ENCODE measurements at regions not wholly inside any gene's neighbourhood (a gene's known extent, or its start where the extent isn't known, plus 50 kb on each side); places are given as distances from the start of the nearest gene placed in this dataset.

- no peaks in the 10 kb centered on the region for H3K27me3 Mint-ChIP-seq
- peak overlapping the region; percentile 70 for H3K27ac Mint-ChIP-seq
- no peaks in the 10 kb centered on the region for H3K36me3 Mint-ChIP-seq
- no peaks in the 10 kb centered on the region for H3K9me3 Mint-ChIP-seq
- H3K4me3 Mint-ChIP-seq, result no peak overlapping the region
- peaks cover 7% of the 10 kb centered on the region for H3K4me1 Mint-ChIP-seq
- no peak for DNase-seq (ENCODE audit: low spot score in 2 of 2)
- ATAC-seq (ENCODE audit: low read depth), result no peak
Observed at GRCh38 chr12:92012691-92013090, 133.0 kb downstream of the BTG1 start.

DNA sequence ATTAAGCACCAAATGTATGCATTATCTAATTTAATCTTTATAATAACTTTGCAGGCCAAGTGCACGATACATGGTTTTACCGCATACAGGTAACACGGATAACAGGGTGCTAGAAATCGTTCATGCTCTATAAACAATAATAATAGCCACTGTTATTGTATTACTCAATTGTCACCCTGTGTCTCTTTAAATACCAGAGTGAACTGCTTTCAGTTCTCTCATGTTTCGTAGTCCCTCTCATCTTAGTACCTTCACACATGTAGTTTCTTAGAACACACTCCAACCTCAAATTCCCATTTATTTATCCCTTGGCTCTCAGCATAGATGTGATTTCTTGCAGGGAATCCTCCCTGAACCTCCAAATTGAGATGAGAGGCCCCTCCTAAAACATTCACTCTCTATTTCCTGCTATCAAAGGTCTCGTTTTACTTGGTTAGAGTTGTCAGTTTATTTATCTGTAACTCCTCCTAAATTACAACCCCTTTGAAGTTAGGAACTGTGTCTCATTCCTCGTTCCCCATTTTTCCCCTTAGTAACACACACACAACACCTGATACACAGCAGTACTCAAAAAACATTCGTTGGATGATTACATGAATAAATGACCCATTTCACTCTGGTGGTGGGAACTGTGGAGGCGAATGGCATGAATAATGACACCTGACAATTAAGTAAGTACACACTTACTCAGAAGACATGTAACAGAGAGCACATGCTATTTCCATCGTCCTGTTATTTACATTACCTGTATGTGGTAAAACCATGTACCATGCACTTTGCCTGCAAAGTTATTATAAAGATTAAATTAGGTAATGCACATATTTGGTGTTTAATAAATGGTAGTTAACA lies 134.6 kb downstream of the BTG1 start:
- Mint-ChIP-seq H3K4me3 (no peak overlapping the region), H3K27ac (peak overlapping the region; percentile 65), H3K9me3 (no peaks in the 10 kb centered on the region), H3K27me3 (no peaks in the 10 kb centered on the region), H3K4me1 (peaks cover 7% of the 10 kb centered on the region), H3K36me3 (no peaks in the 10 kb centered on the region)
- no peak for DNase-seq (ENCODE audit: low spot score in 2 of 2)
- no peak for ATAC-seq (ENCODE audit: low read depth)

- H3K27ac Mint-ChIP-seq, result peak overlapping the region; percentile 65
- H3K36me3 Mint-ChIP-seq, result no peaks in the 10 kb centered on the region
- peaks cover 7% of the 10 kb centered on the region for H3K4me1 Mint-ChIP-seq
- no peaks in the 10 kb centered on the region for H3K27me3 Mint-ChIP-seq
- ATAC-seq (ENCODE audit: low read depth) (no peak), DNase-seq (ENCODE audit: low spot score in 2 of 2) (no peak)
- no peak overlapping the region for H3K4me3 Mint-ChIP-seq
- no peaks in the 10 kb centered on the region for H3K9me3 Mint-ChIP-seq
Observed at GRCh38 chr12:92010368-92010767, 135.3 kb downstream of the BTG1 start.

DNA sequence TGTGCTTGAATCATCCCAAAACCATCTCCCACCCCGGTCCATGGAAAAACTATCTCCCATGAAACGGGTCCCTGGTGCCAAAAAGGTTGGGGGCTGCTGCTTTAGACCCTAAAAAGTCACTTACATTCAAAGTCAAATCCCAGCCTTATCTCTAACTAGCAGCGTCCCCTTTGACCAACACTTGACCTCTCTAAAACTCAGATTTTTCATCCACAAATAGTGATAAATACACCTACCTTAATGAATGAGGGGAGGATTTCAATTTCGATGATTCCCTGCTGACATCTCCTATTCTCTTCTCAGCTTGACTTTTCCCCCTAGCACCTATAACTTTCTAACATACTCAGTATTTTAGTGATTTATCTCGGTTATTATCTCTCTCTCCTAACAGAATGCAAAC lies 137.3 kb downstream of the BTG1 start:
- Mint-ChIP-seq H3K9me3 (no peaks in the 10 kb centered on the region), H3K4me3 (no peak overlapping the region), H3K4me1 (peaks cover 10% of the 10 kb centered on the region), H3K27me3 (no peaks in the 10 kb centered on the region), H3K36me3 (no peaks in the 10 kb centered on the region), H3K27ac (no peak overlapping the region)
- DNase-seq (ENCODE audit: low spot score in 2 of 2), result no peak
- ATAC-seq (ENCODE audit: low read depth), result no peak

DNA sequence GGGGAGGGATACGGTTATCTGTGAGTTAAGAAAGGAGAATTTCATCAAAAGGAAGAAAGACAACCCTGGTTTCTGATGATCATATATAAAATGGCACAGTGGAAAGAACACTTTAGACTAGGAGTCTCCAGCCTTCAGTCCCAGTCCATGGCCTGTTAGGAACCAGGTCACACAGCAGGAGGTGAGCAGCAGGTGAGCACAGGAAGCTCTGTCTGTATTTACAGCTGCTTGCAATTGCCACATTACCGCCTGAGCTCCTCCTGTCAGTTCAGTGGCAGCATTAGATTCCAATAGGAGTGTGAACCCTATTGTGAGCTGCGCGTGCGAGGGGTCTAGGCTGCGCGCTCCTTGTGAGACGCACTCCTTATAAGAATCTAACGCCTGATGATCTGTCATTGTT lies 137.9 kb downstream of the BTG1 start:
- Mint-ChIP-seq H3K4me1 (peaks cover 10% of the 10 kb centered on the region), H3K9me3 (no peaks in the 10 kb centered on the region), H3K27ac (no peak overlapping the region), H3K4me3 (no peak overlapping the region), H3K27me3 (no peaks in the 10 kb centered on the region), H3K36me3 (no peaks in the 10 kb centered on the region)
- ATAC-seq (ENCODE audit: low read depth) (no peak), DNase-seq (ENCODE audit: low spot score in 2 of 2) (no peak)

GRCh38 chr12:92003701-92004100 lies 141.9 kb downstream of the BTG1 start:
- DNase-seq (ENCODE audit: low spot score in 2 of 2), result no peak
- no peak overlapping the region for H3K4me3 Mint-ChIP-seq
- peaks cover 7% of the 10 kb centered on the region for H3K4me1 Mint-ChIP-seq
- no peaks in the 10 kb centered on the region for H3K27me3 Mint-ChIP-seq
- H3K27ac Mint-ChIP-seq, result no peak overlapping the region
- peaks cover 1% of the 10 kb centered on the region for H3K36me3 Mint-ChIP-seq
- no peak for ATAC-seq (ENCODE audit: low read depth)
- H3K9me3 Mint-ChIP-seq, result peaks cover 1% of the 10 kb centered on the region

DNA sequence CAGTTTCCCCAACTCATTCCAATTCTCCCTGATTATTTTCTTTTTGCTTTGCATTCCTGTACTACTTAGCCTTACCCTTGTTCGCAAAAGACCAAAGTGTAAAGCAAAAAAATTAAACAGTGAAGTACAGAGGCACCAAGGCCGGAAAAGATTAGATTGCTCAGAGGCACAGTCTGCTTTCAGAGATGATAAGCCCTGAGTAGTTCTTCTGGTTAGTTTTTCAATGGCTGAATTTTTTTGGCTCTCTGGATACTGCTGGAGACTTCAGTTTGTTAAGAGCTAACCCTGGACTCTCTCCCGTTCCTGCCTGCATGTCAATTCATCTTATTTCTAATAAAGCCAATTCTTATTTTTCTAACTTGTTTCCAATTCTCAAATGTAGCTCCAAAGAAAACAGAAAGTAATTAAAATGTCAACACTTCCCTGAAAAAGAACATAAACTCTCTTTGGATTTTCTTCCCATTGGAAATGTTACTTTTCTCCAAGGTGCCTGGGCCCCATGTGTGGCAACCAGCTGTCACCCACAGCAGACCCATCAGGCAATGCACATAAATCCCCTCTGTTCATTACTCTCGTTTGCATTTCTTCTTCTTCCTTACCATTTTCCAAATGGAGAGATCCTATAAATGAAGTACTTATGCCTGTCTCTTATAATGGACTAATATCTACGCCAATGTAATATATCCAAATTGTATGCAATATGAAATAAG lies 142.8 kb downstream of the BTG1 start:
- no peak overlapping the region for H3K27ac Mint-ChIP-seq
- peaks cover 2% of the 10 kb centered on the region for H3K36me3 Mint-ChIP-seq
- H3K9me3 Mint-ChIP-seq, result peaks cover 2% of the 10 kb centered on the region
- no peak overlapping the region for H3K4me3 Mint-ChIP-seq
- DNase-seq (ENCODE audit: low spot score in 2 of 2), result no peak
- peaks cover 7% of the 10 kb centered on the region for H3K4me1 Mint-ChIP-seq
- H3K27me3 Mint-ChIP-seq, result no peaks in the 10 kb centered on the region
- no peak for ATAC-seq (ENCODE audit: low read depth)

DNA sequence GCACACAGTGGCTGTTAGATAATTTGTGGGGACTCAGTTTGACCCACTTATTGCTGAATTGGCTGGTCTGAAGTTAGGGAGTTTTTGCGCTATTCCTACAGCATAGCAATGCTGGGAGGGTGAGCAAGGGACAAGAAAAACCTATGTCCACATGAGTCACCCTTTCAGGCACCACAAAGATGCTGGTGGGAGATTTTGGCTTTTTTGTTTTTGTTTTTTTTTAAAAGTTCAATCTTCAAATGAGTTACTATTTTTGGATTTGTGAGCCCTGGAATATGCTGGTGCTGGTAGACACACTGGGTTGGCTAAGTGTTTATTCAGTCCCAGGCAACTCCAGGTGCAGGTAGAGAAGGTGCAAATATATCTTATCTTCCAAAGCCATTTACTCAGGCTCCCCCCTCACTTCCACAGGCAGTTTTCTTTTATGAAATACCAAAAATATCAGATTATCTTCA lies 143.4 kb downstream of the BTG1 start:
- ATAC-seq (ENCODE audit: low read depth), result no peak
- Mint-ChIP-seq H3K4me1 (peaks cover 7% of the 10 kb centered on the region), H3K27me3 (no peaks in the 10 kb centered on the region), H3K36me3 (peaks cover 2% of the 10 kb centered on the region), H3K9me3 (peaks cover 2% of the 10 kb centered on the region), H3K4me3 (no peak overlapping the region), H3K27ac (no peak overlapping the region)
- DNase-seq (ENCODE audit: low spot score in 2 of 2), result no peak

- H3K4me1 Mint-ChIP-seq, result peaks cover 7% of the 10 kb centered on the region
- DNase-seq (ENCODE audit: low spot score in 2 of 2) (no peak), ATAC-seq (ENCODE audit: low read depth) (peak; percentile 32)
- H3K9me3 Mint-ChIP-seq, result peaks cover 2% of the 10 kb centered on the region
- H3K4me3 Mint-ChIP-seq, result no peak overlapping the region
- H3K27ac Mint-ChIP-seq, result peak overlapping the region; percentile 7
- H3K27me3 Mint-ChIP-seq, result no peaks in the 10 kb centered on the region
- peaks cover 2% of the 10 kb centered on the region for H3K36me3 Mint-ChIP-seq
Observed at GRCh38 chr12:92000597-92000996, 145.0 kb downstream of the BTG1 start.

- Mint-ChIP-seq H3K27me3 (no peaks in the 10 kb centered on the region), H3K4me1 (peaks cover 7% of the 10 kb centered on the region), H3K4me3 (no peak overlapping the region), H3K36me3 (peaks cover 2% of the 10 kb centered on the region), H3K27ac (no peak overlapping the region), H3K9me3 (peaks cover 2% of the 10 kb centered on the region)
- DNase-seq (ENCODE audit: low spot score in 2 of 2) (no peak), ATAC-seq (ENCODE audit: low read depth) (no peak)
Observed at GRCh38 chr12:91999823-92000222, 145.8 kb downstream of the BTG1 start.

DNA sequence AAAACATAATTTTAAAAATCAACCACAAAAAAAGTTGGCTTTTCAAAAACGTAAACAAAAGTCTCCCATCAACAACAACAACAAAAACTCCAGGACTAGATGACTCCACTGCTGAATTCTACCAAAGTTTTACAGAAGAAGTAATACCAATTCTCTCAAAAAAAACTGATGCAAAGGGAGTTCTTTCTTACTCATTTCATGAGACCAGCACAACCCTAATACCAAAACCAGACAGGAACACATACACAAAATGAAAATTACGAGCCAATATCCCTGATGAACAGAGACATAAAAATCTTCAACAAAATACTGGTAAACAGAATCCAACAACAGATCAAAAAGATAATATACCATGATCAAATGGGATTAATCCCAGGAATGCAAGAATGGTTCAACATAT lies 147.3 kb downstream of the BTG1 start:
- no peak overlapping the region for H3K27ac Mint-ChIP-seq
- peaks cover 2% of the 10 kb centered on the region for H3K36me3 Mint-ChIP-seq
- DNase-seq (ENCODE audit: low spot score in 2 of 2) (no peak), ATAC-seq (ENCODE audit: low read depth) (no peak)
- peaks cover 4% of the 10 kb centered on the region for H3K4me1 Mint-ChIP-seq
- H3K9me3 Mint-ChIP-seq, result peaks cover 2% of the 10 kb centered on the region
- no peaks in the 10 kb centered on the region for H3K27me3 Mint-ChIP-seq
- no peak overlapping the region for H3K4me3 Mint-ChIP-seq

GRCh38 chr12:91994208-91994797 lies 151.3 kb downstream of the BTG1 start:
- H3K4me1 Mint-ChIP-seq, result peaks cover 5% of the 10 kb centered on the region
- no peak for ATAC-seq (ENCODE audit: low read depth)
- peaks cover 2% of the 10 kb centered on the region for H3K36me3 Mint-ChIP-seq

GRCh38 chr12:91993287-91994017 lies 152.2 kb downstream of the BTG1 start:
- no peak overlapping the region for H3K27ac Mint-ChIP-seq

More at GRCh38 chr12:91994208-91994797, 151.3 kb downstream of the BTG1 start:
- no peak overlapping the region for H3K27ac Mint-ChIP-seq
- no peak for DNase-seq (ENCODE audit: low spot score in 2 of 2)
- no peak overlapping the region for H3K4me3 Mint-ChIP-seq
- peaks cover 2% of the 10 kb centered on the region for H3K9me3 Mint-ChIP-seq
- H3K27me3 Mint-ChIP-seq, result no peaks in the 10 kb centered on the region

More at GRCh38 chr12:91993287-91994017, 152.2 kb downstream of the BTG1 start:
- DNase-seq (ENCODE audit: low spot score in 2 of 2) (no peak), ATAC-seq (ENCODE audit: low read depth) (no peak)
- H3K4me3 Mint-ChIP-seq, result no peak overlapping the region
- peaks cover 5% of the 10 kb centered on the region for H3K4me1 Mint-ChIP-seq
- no peaks in the 10 kb centered on the region for H3K9me3 Mint-ChIP-seq
- no peaks in the 10 kb centered on the region for H3K36me3 Mint-ChIP-seq
- no peaks in the 10 kb centered on the region for H3K27me3 Mint-ChIP-seq
